Body of pancreas (tissue), 4 donors: ENCODE measurements at regions not wholly inside any gene's neighbourhood (a gene's known extent, or its start where the extent isn't known, plus 50 kb on each side); places are given as distances from the start of the nearest gene placed in this dataset.

Source experiments
- ATAC-seq: fragments of 150-250 bp; one replicate; pipeline ENCODE4 v1.9.1; 2016
- DNase-seq, 4 donors: peaks; one replicate each; pipeline ENCODE4 v3.0.0-alpha.2; 2019
- H3K27ac ChIP-seq, 4 donors: fragments of 200-600 bp; sonication (generic); 1 replicate in 3 of 4; 2 replicates in 1 of 4; pipeline versions ENCODE4 v1.5.1 to v1.6.1; 2016 to 2019; ENCODE audit warnings: mild to moderate bottlenecking in 1 of 4, mixed read lengths in 1 of 4, moderate library complexity in 1 of 4
- H3K27me3 ChIP-seq, 2 donors: fragments of 200-600 bp; sonication (generic); one replicate each; pipeline ENCODE4 v1.6.0; 2016; ENCODE audit warnings: mild to moderate bottlenecking in 1 of 2
- H3K36me3 ChIP-seq, 2 donors: fragments of 200-600 bp; sonication (generic); replicated peaks in 1 of 2; 2 replicates each; pipeline ENCODE4 v1.5.1; 2016; ENCODE audit warnings: low read depth in 2 of 2; ENCODE audit not compliant: insufficient read depth in 1 of 2
- H3K4me1 ChIP-seq: fragments of 200-600 bp; sonication (generic); one replicate; pipeline ENCODE4 v1.6.0; 2016
- H3K4me3 ChIP-seq, 2 donors: fragments of 200-600 bp; sonication (generic); 1 replicate in 1 of 2; 2 replicates in 1 of 2; pipeline ENCODE4 v1.5.1; 2016 to 2019
- H3K9me3 ChIP-seq, 3 donors: fragments of 200-600 bp; sonication (generic); 1 replicate in 2 of 3; 2 replicates in 1 of 3; pipeline ENCODE4 v1.5.1; 2016
- POLR2A ChIP-seq, 3 donors: fragments of 450-650 bp; IDR thresholded peaks; one replicate each; pipeline ENCODE4 v1.6.1; 2016; ENCODE audit warnings: antibody characterized with exemption in 3 of 3, mild to moderate bottlenecking in 2 of 3
- WGBS, 2 donors: methylation state at CpG; one replicate each; pipeline ENCODE4 v1.1.5; 2017; 5-methylcytosine and 5-hydroxymethylcytosine counted together
- intact Hi-C: fragments of 100-400 bp; cut with DNase I; formaldehyde crosslinking; loops from one replicate; pipeline ENCODE4 v1.15.1; 2023
- TF ChIP-seq, protein P1 (sequence below), 7 experiments: fragments of 450-650 bp in 4 of 7; fragments of 200-600 bp in 3 of 7; sonication (generic) in 3 of 7; IDR thresholded peaks; one replicate each; pipeline ENCODE4 v1.5.1; 2016 to 2019; ENCODE audit warnings: antibody characterized with exemption in 7 of 7

DNA sequence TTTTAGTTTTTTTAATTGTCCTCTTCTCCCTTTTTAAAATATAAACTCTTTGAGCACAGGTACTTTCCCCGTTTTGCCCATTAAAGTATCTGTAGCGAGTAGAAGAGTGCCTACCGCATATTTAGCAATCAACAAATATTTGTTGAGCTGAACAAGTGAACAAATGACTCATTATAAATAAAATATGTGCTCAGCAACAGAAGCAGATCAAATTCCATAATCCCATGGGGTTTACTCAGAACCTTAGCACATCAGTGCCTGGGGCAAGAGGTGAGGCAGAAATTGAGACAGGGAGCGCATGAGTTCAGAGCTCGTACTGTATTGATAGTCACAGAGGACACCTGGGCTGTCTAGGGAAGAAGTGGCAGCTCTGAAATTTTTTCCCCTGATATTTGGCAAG lies 161.0 kb downstream of the SEM1 start:
- H3K36me3 ChIP-seq, result no peaks in the 10 kb centered on the region
- WGBS, 2 donors, result 64 to 65% methylated on average over 5 of the region's 5 CpGs
- TF ChIP-seq, protein P1, sequence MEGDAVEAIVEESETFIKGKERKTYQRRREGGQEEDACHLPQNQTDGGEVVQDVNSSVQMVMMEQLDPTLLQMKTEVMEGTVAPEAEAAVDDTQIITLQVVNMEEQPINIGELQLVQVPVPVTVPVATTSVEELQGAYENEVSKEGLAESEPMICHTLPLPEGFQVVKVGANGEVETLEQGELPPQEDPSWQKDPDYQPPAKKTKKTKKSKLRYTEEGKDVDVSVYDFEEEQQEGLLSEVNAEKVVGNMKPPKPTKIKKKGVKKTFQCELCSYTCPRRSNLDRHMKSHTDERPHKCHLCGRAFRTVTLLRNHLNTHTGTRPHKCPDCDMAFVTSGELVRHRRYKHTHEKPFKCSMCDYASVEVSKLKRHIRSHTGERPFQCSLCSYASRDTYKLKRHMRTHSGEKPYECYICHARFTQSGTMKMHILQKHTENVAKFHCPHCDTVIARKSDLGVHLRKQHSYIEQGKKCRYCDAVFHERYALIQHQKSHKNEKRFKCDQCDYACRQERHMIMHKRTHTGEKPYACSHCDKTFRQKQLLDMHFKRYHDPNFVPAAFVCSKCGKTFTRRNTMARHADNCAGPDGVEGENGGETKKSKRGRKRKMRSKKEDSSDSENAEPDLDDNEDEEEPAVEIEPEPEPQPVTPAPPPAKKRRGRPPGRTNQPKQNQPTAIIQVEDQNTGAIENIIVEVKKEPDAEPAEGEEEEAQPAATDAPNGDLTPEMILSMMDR (IDR thresholded peaks at IDR 0.05), result no peak
- TF ChIP-seq POLR2A (IDR thresholded peaks at IDR 0.05), result no peak
- H3K4me1 ChIP-seq, result no peaks in the 10 kb centered on the region
- H3K27ac ChIP-seq, result no peak overlapping the region
- intact Hi-C loops, result no loop called here
- no peaks in the 10 kb centered on the region for H3K27me3 ChIP-seq
- DNase-seq (no peak), ATAC-seq (no peak)
- H3K9me3 ChIP-seq, result no peaks in the 10 kb centered on the region
- no peak overlapping the region for H3K4me3 ChIP-seq

DNA sequence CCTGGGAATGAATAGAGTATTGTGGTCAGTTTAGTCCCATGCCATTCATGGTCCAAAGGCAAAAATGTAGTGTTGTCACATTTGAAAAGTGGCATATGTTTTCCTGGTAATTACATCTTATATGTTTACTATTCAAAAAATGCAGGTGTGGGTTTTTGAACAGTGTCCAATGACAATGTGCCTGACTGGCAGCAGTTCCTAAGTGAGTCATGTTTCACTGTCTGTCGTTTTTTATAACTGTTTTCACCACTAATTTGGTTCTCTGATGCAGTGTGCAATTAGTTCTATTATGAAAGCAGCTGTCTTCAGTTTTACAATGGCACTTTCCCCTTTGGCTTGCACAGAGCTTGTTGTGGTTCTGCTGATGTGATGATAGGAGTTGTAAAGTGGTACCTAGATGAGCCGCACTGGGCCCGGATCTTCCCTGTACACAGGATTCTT lies 162.3 kb downstream of the SEM1 start:
- H3K9me3 ChIP-seq, result no peaks in the 10 kb centered on the region
- no peak for DNase-seq
- ATAC-seq, result no peak
- H3K27ac ChIP-seq, result no peak overlapping the region
- no peak for TF ChIP-seq POLR2A (IDR thresholded peaks at IDR 0.05)
- TF ChIP-seq, protein P1 (IDR thresholded peaks at IDR 0.05), result no peak
- 63 to 73% methylated on average over 3 of the region's 3 CpGs for whole genome bisulfite sequencing, 2 donors
- H3K4me3 ChIP-seq, result no peak overlapping the region
- intact Hi-C loops, result no loop called here
- no peaks in the 10 kb centered on the region for H3K4me1 ChIP-seq
- H3K27me3 ChIP-seq, result no peaks in the 10 kb centered on the region
- H3K36me3 ChIP-seq, result no peaks in the 10 kb centered on the region

DNA sequence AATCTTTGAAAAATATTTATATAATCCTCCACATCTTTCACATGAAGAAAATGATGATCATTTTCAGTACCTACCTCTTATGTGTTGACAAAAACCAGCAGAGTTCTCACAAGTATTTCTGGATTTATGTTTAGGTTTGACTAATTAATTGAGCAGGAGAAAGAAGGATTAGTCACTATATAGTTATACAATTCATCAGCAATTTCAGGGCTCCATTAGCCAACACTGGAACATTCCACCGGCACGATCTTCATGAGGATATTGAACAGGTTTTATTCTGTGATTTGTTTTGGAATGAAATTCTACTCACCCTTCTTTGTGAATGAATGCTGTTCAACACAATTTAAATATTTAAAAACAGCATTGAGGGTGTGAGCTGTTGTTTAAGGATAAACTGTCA lies 163.2 kb downstream of the SEM1 start:
- H3K36me3 ChIP-seq, result no peaks in the 10 kb centered on the region
- no peaks in the 10 kb centered on the region for H3K27me3 ChIP-seq
- no peak for ATAC-seq
- intact Hi-C loops, result no loop called here
- no peaks in the 10 kb centered on the region for H3K9me3 ChIP-seq
- no peaks in the 10 kb centered on the region for H3K4me1 ChIP-seq
- WGBS, 2 donors, result 74 to 83% methylated on average over 2 of the region's 2 CpGs
- no peak for DNase-seq
- TF ChIP-seq, protein P1 (IDR thresholded peaks at IDR 0.05), result no peak
- no peak for TF ChIP-seq POLR2A (IDR thresholded peaks at IDR 0.05)
- H3K27ac ChIP-seq, result no peak overlapping the region
- no peak overlapping the region for H3K4me3 ChIP-seq

DNA sequence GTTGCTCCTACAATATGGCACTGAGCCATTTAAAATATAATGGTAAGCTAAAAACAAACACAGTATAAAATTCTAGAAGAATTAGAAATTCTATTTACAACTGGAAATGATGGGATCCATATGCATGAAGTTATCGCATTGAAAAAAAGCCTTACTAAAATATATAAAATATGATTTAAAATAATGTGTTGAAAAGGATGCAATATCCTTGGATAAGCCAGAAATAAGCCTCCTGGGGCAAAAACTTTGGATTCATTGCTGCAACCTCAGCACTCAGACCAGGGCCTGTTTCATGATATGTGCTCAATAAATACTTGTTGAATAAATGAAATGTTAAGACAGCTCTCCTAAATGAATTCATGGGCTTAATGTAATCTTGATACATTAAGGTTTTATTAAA lies 170.2 kb downstream of the SEM1 start:
- intact Hi-C loops, result no loop called here
- ATAC-seq (no peak), DNase-seq (no peak)
- no peak overlapping the region for H3K4me3 ChIP-seq
- 98 to 100% methylated on average over 1 of the region's 1 CpG for WGBS, 2 donors
- no peaks in the 10 kb centered on the region for H3K27me3 ChIP-seq
- no peaks in the 10 kb centered on the region for H3K4me1 ChIP-seq
- no peaks in the 10 kb centered on the region for H3K36me3 ChIP-seq
- no peak overlapping the region for H3K27ac ChIP-seq
- TF ChIP-seq POLR2A (IDR thresholded peaks at IDR 0.05), result no peak
- TF ChIP-seq, protein P1 (IDR thresholded peaks at IDR 0.05), result no peak
- H3K9me3 ChIP-seq, result no peaks in the 10 kb centered on the region

DNA sequence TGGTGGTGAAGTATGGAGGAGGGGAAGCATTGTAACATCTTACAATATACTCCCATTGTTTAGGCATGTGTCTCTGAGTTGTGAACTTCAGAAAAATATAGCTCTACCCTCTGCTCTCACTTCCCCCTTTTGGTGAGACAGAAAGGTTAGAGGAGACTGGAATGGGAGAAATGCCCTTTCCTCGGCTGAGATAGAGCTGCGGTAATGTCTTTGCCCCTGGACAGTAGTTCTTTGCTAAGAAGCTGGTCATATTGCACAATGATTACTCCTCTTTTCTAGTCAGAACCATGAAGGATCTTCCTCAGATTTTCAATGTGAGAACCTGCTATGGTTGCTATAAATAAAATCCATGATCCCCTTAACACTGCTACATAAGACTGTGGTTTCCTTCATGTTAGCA lies 171.0 kb downstream of the SEM1 start:
- Histone ChIP-seq H3K4me1 (no peaks in the 10 kb centered on the region), H3K27ac (no peak overlapping the region), H3K9me3 (no peaks in the 10 kb centered on the region), H3K27me3 (no peaks in the 10 kb centered on the region), H3K36me3 (no peaks in the 10 kb centered on the region), H3K4me3 (no peak overlapping the region)
- ATAC-seq (no peak), DNase-seq (no peak)
- intact Hi-C loops, result no loop called here
- TF ChIP-seq POLR2A (IDR thresholded peaks at IDR 0.05), result no peak
- TF ChIP-seq, protein P1 (IDR thresholded peaks at IDR 0.05), result no peak
- 42 to 78% methylated on average over 2 of the region's 2 CpGs for WGBS, 2 donors
